Stomach (tissue), 8 donors: ENCODE measurements at regions not wholly inside any gene's neighbourhood (a gene's known extent, or its start where the extent isn't known, plus 50 kb on each side); places are given as distances from the start of the nearest gene placed in this dataset.

Experiments used
- DNase-seq, 2 donors: peaks; one replicate each; pipeline versions ENCODE4 v3.0.0 to v3.0.0-alpha.2; 2013 to 2019
- H3K27ac ChIP-seq, 5 donors: fragments of 200-600 bp in 4 of 5; sonication (generic) in 4 of 5; one replicate each; pipeline ENCODE4 v1.5.1; 2013 to 2019; ENCODE audit warnings: mild to moderate bottlenecking in 1 of 5, moderate library complexity in 1 of 5
- H3K27me3 ChIP-seq, 3 donors: fragments of 200-600 bp; sonication (generic); one replicate each; pipeline ENCODE4 v1.5.1; 2017 to 2019; ENCODE audit warnings: mixed run types in 1 of 3
- H3K36me3 ChIP-seq, 4 donors: fragments of 200-600 bp; sonication (generic); 1 replicate in 3 of 4; 2 replicates in 1 of 4; pipeline ENCODE4 v1.5.1; 2016 to 2019
- H3K4me1 ChIP-seq, 4 donors: fragments of 200-600 bp; sonication (generic); one replicate each; pipeline ENCODE4 v1.5.1; 2016 to 2019
- H3K4me3 ChIP-seq, 4 donors: fragments of 200-600 bp; sonication (generic) in 3 of 4; one replicate each; pipeline ENCODE4 v1.5.1; 2016 to 2019; ENCODE audit warnings: mild to moderate bottlenecking in 1 of 4
- H3K9me3 ChIP-seq, 4 donors: fragments of 200-600 bp; sonication (generic); one replicate each; pipeline ENCODE4 v1.5.1; 2016 to 2019
- EP300 ChIP-seq: sonication (generic); formaldehyde crosslinking; IDR thresholded peaks from one replicate; pipeline ENCODE4 v1.6.1; 2017; ENCODE audit warnings: antibody characterized with exemption
- POLR2A ChIP-seq, 4 donors: fragments of 450-650 bp; IDR thresholded peaks; one replicate each; pipeline ENCODE4 v1.6.1; 2016; ENCODE audit warnings: antibody characterized with exemption in 4 of 4, control low read depth in 2 of 4, mild to moderate bottlenecking in 1 of 4, moderate library complexity in 1 of 4
- POLR2AphosphoS5 ChIP-seq, 3 donors: sonication (generic); formaldehyde crosslinking; IDR thresholded peaks; one replicate each; pipeline ENCODE4 v1.6.1; 2016; ENCODE audit warnings: antibody characterized with exemption in 3 of 3
- WGBS, 5 donors: extraction: QIAGEN DNeasy Blood & Tissue Kit in 3 of 5; methylation state at CpG; one replicate each; pipeline versions ENCODE4 v1.1.5 to v1.1.7; 2013 to 2018; 5-methylcytosine and 5-hydroxymethylcytosine counted together
- intact Hi-C: fragments of 100-400 bp; cut with DNase I; formaldehyde crosslinking; loops from one replicate; pipeline ENCODE4 v1.15.1; 2023; ENCODE audit warnings: low total_unique reads
- TF ChIP-seq, protein P1 (sequence below), 7 experiments: fragments of 450-650 bp in 4 of 7; fragments of 200-600 bp in 3 of 7; sonication (generic) in 3 of 7; IDR thresholded peaks; one replicate each; pipeline ENCODE4 v1.5.1; 2016 to 2019; ENCODE audit warnings: antibody characterized with exemption in 7 of 7, control low read depth in 2 of 7, mild to moderate bottlenecking in 1 of 7
- donor health status: healthy with polysubstance abuse.
- donor health status: Bipolar disorder and iron deficiency.
- donor health status: healthy.

DNA sequence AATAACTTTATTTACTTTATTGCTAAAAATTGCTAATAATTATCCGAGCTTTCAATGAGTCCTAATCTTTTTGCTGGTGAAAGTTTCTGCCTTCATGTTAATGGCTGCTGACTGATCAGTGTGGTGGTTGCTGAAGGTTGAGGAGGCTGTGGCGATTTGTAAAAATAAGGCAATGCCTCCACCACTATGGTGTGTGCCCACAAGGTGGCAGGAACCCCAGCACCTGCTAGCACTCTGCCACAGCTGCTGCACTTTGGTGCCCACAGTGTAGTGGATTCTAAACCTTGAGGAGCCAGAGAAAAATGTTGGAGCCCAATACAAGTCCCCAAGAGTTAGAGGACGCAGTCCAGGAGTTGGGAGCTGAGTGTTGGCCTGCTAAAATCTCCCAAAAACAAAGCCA, 1237.1 kb downstream of the PCDH19 start:
- intact Hi-C loops: no loop called here
- no peaks in the 10 kb centered on the region for H3K27me3 ChIP-seq
- TF ChIP-seq, protein P1, sequence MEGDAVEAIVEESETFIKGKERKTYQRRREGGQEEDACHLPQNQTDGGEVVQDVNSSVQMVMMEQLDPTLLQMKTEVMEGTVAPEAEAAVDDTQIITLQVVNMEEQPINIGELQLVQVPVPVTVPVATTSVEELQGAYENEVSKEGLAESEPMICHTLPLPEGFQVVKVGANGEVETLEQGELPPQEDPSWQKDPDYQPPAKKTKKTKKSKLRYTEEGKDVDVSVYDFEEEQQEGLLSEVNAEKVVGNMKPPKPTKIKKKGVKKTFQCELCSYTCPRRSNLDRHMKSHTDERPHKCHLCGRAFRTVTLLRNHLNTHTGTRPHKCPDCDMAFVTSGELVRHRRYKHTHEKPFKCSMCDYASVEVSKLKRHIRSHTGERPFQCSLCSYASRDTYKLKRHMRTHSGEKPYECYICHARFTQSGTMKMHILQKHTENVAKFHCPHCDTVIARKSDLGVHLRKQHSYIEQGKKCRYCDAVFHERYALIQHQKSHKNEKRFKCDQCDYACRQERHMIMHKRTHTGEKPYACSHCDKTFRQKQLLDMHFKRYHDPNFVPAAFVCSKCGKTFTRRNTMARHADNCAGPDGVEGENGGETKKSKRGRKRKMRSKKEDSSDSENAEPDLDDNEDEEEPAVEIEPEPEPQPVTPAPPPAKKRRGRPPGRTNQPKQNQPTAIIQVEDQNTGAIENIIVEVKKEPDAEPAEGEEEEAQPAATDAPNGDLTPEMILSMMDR (IDR thresholded peaks at IDR 0.05): no peak
- TF ChIP-seq POLR2A (IDR thresholded peaks at IDR 0.05) (no peak), EP300 (no peak)
- H3K9me3 ChIP-seq: no peaks in the 10 kb centered on the region
- DNase-seq: no peak
- no peaks in the 10 kb centered on the region for H3K36me3 ChIP-seq
- WGBS, 5 donors: 68 to 85% (median 71%) methylated on average over 3 of the region's 3 CpGs
- H3K4me1 ChIP-seq: no peaks in the 10 kb centered on the region
- H3K4me3 ChIP-seq: no peak overlapping the region
- H3K27ac ChIP-seq: no peak overlapping the region

- TF ChIP-seq, protein P1 (IDR thresholded peaks at IDR 0.05): no peak
- TF ChIP-seq POLR2AphosphoS5 (IDR thresholded peaks at IDR 0.05) (no peak), POLR2A (IDR thresholded peaks at IDR 0.05) (no peak), EP300 (no peak)
- 38 to 67% (median 53%) methylated on average over 2 of the region's 2 CpGs for WGBS, 5 donors
- H3K4me3 ChIP-seq: no peak overlapping the region
Observed at GRCh38 chrX:99142745-99143144, 1267.3 kb downstream of the PCDH19 start.

GRCh38 chrX:99137488-99137887, 1272.6 kb downstream of the PCDH19 start:
- H3K4me3 ChIP-seq: no peak overlapping the region
- H3K36me3 ChIP-seq: no peaks in the 10 kb centered on the region
- no peak for TF ChIP-seq POLR2AphosphoS5 (IDR thresholded peaks at IDR 0.05)
- TF ChIP-seq EP300: no peak
- TF ChIP-seq, protein P1 (IDR thresholded peaks at IDR 0.05): no peak
- TF ChIP-seq POLR2A (IDR thresholded peaks at IDR 0.05): no peak
- no peaks in the 10 kb centered on the region for H3K9me3 ChIP-seq
- DNase-seq: no peak
- H3K4me1 ChIP-seq: no peaks in the 10 kb centered on the region
- H3K27me3 ChIP-seq: no peaks in the 10 kb centered on the region
- intact Hi-C loops: no loop called here
- 33 to 54% (median 47%) methylated on average over 3 of the region's 3 CpGs for WGBS, 5 donors
- no peak overlapping the region for H3K27ac ChIP-seq

More at GRCh38 chrX:99142745-99143144, 1267.3 kb downstream of the PCDH19 start:
- no peak for DNase-seq
- H3K9me3 ChIP-seq: peaks cover 0 to 14% (median 4%) of the 10 kb centered on the region in 4 donors
- H3K4me1 ChIP-seq: no peaks in the 10 kb centered on the region
- H3K27me3 ChIP-seq: no peaks in the 10 kb centered on the region
- no peaks in the 10 kb centered on the region for H3K36me3 ChIP-seq
- H3K27ac ChIP-seq: no peak overlapping the region
- intact Hi-C loops: no loop called here

DNA sequence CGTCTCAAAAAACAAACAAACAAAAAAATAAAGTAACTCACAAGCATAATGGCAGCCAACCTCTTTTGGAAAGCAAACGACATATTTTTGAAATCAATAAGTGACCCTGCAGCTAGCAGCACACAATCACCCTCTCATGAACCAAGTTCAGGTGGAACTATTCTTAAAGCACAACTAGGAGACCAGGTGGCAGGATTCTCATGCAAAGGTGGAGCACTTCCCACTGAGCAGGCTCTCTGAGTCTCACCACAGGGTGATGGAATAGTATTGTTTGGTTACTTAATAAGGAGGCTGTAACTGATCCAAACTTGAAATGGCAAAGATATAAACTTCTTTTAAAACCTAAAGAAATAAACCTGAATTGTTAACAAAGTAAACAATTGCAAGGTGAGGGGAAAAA, 1293.1 kb downstream of the PCDH19 start:
- DNase-seq: no peak
- TF ChIP-seq POLR2AphosphoS5 (IDR thresholded peaks at IDR 0.05): no peak
- H3K4me3 ChIP-seq: no peak overlapping the region
- no peaks in the 10 kb centered on the region for H3K36me3 ChIP-seq
- intact Hi-C loops: no loop called here
- no peaks in the 10 kb centered on the region for H3K9me3 ChIP-seq
- no peak overlapping the region for H3K27ac ChIP-seq
- no peaks in the 10 kb centered on the region for H3K27me3 ChIP-seq
- 47 to 64% (median 51%) methylated on average over 2 of the region's 2 CpGs for WGBS, 5 donors
- H3K4me1 ChIP-seq: no peaks in the 10 kb centered on the region

- intact Hi-C loops: no loop called here
- 46 to 66% (median 54%) methylated on average over 2 to 4 of the region's 4 CpGs for WGBS, 5 donors
- peaks cover 0 to 3% (median 0%) of the 10 kb centered on the region in 3 donors for H3K27me3 ChIP-seq
Observed at GRCh38 chrX:99095965-99096635, 1314.0 kb downstream of the PCDH19 start.

More at GRCh38 chrX:99095965-99096635, 1314.0 kb downstream of the PCDH19 start:
- peaks cover 0 to 5% (median 0%) of the 10 kb centered on the region in 4 donors for H3K9me3 ChIP-seq
- H3K4me3 ChIP-seq: no peak overlapping the region
- no peaks in the 10 kb centered on the region for H3K36me3 ChIP-seq
- TF ChIP-seq, protein P1 (IDR thresholded peaks at IDR 0.05): no peak
- TF ChIP-seq POLR2AphosphoS5 (IDR thresholded peaks at IDR 0.05): no peak
- TF ChIP-seq POLR2A (IDR thresholded peaks at IDR 0.05): no peak
- no peak for TF ChIP-seq EP300
- no peak overlapping the region for H3K27ac ChIP-seq
- no peaks in the 10 kb centered on the region for H3K4me1 ChIP-seq
- no peak for DNase-seq
